Small intestine (tissue), 7 donors: ENCODE measurements at regions not wholly inside any gene's neighbourhood (a gene's known extent, or its start where the extent isn't known, plus 50 kb on each side); places are given as distances from the start of the nearest gene placed in this dataset.

Source experiments
- DNase-seq, 2 donors: peaks; one replicate each; pipeline versions ENCODE4 v3.0.0 to v3.0.0-alpha.2; 2013
- FAIRE-seq: peaks from 2 replicates; lab custom pipeline; 2012; peaks lifted over from hg19 to GRCh38; lab: Jason Lieb, UNC
- H3K27ac ChIP-seq, 3 donors: one replicate each; pipeline ENCODE4 v1.5.1; 2013; ENCODE audit warnings: low read length in 2 of 3, mild to moderate bottlenecking in 2 of 3, control low read depth in 1 of 3, inconsistent platforms in 1 of 3, low read depth in 1 of 3, moderate library complexity in 1 of 3
- H3K27me3 ChIP-seq, 3 donors: one replicate each; pipeline ENCODE4 v1.6.1; 2013; ENCODE audit warnings: low read length in 3 of 3, inconsistent platforms in 1 of 3; ENCODE audit not compliant: control insufficient read depth in 3 of 3, insufficient read depth in 3 of 3
- H3K36me3 ChIP-seq, 3 donors: one replicate each; pipeline ENCODE4 v1.6.1; 2013; ENCODE audit warnings: low read length in 3 of 3, inconsistent platforms in 1 of 3, low read depth in 1 of 3, mild to moderate bottlenecking in 1 of 3, moderate library complexity in 1 of 3; ENCODE audit not compliant: control insufficient read depth in 3 of 3, insufficient read depth in 2 of 3
- H3K4me1 ChIP-seq, 3 donors: one replicate each; pipeline ENCODE4 v1.6.1; 2013; ENCODE audit warnings: low read length in 2 of 3, inconsistent platforms in 1 of 3, low read depth in 1 of 3, mild to moderate bottlenecking in 1 of 3, moderate library complexity in 1 of 3; ENCODE audit not compliant: control insufficient read depth in 3 of 3, insufficient read depth in 2 of 3
- H3K4me3 ChIP-seq, 3 donors: one replicate each; pipeline ENCODE4 v1.5.1; 2013; ENCODE audit warnings: low read length in 3 of 3, control low read depth in 1 of 3, inconsistent platforms in 1 of 3, low read depth in 1 of 3, mild to moderate bottlenecking in 1 of 3, moderate library complexity in 1 of 3
- H3K9me3 ChIP-seq, 2 donors: one replicate each; pipeline ENCODE4 v1.6.1; 2013; ENCODE audit warnings: low read depth in 1 of 2, low read length in 1 of 2; ENCODE audit not compliant: control insufficient read depth in 2 of 2, insufficient read depth in 1 of 2
- WGBS, 3 donors: extraction: QIAGEN DNeasy Blood & Tissue Kit; methylation state at CpG; one replicate each; pipeline ENCODE4 v1.1.7; 2013; 5-methylcytosine and 5-hydroxymethylcytosine counted together
- donor health status: healthy with polysubstance abuse.
- donor health status: control.
- donor health status: control.
- donor health status: Bipolar disorder and iron deficiency.
- donor health status: healthy.

- DNase-seq (no peak), FAIRE-seq (no peak)
- H3K27ac ChIP-seq: no peak overlapping the region
- H3K9me3 ChIP-seq: no peaks in the 10 kb centered on the region
- no peaks in the 10 kb centered on the region for H3K36me3 ChIP-seq
- H3K27me3 ChIP-seq: no peaks in the 10 kb centered on the region
- no peaks in the 10 kb centered on the region for H3K4me1 ChIP-seq
- 80 to 90% (median 90%) methylated on average over 1 of the region's 1 CpG for WGBS, 3 donors
- no peak overlapping the region for H3K4me3 ChIP-seq
These were observed 238.3 kb downstream of the COG6 start for GRCh38 chr13:39893808-39894207.

DNA sequence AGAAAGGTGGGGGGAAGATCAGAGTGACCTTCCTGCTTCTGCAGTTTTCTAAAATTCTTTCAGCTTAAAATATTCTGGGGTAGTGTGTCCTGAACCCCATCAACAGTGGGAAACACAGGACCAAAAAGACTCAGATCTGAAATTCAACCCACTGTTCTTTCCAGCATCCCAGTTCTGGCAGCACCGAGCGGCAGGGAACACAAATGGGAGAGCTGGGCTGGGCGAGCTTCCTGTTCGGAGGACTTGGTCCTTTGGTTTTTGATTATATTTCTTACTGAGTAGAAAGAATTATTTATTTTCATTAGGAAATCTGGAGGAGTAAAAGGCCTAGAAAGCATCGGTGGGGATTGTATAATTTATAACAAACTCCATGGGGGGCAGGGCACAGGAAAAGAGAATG, 239.1 kb downstream of the COG6 start:
- no peak for DNase-seq
- no peaks in the 10 kb centered on the region for H3K27me3 ChIP-seq
- WGBS, 3 donors: 75 to 86% (median 85%) methylated on average over 5 of the region's 5 CpGs
- H3K9me3 ChIP-seq: no peaks in the 10 kb centered on the region
- no peaks in the 10 kb centered on the region for H3K4me1 ChIP-seq
- H3K27ac ChIP-seq: no peak overlapping the region
- no peak for FAIRE-seq
- no peaks in the 10 kb centered on the region for H3K36me3 ChIP-seq
- no peak overlapping the region for H3K4me3 ChIP-seq

GRCh38 chr13:39895254-39895653, 239.8 kb downstream of the COG6 start:
- FAIRE-seq: no peak
- DNase-seq: no peak
- H3K9me3 ChIP-seq: no peaks in the 10 kb centered on the region
- no peaks in the 10 kb centered on the region for H3K4me1 ChIP-seq
- no peaks in the 10 kb centered on the region for H3K36me3 ChIP-seq
- H3K4me3 ChIP-seq: no peak overlapping the region
- no peak overlapping the region for H3K27ac ChIP-seq
- H3K27me3 ChIP-seq: no peaks in the 10 kb centered on the region
- WGBS, 3 donors: 35 to 78% (median 66%) methylated on average over 3 of the region's 3 CpGs

GRCh38 chr13:39897636-39898035, 242.2 kb downstream of the COG6 start:
- no peaks in the 10 kb centered on the region for H3K4me1 ChIP-seq
- 76 to 84% (median 79%) methylated on average over 5 of the region's 5 CpGs for WGBS, 3 donors
- no peaks in the 10 kb centered on the region for H3K9me3 ChIP-seq
- FAIRE-seq (no peak), DNase-seq (no peak)
- no peaks in the 10 kb centered on the region for H3K36me3 ChIP-seq
- H3K27me3 ChIP-seq: no peaks in the 10 kb centered on the region
- no peak overlapping the region for H3K27ac ChIP-seq
- H3K4me3 ChIP-seq: no peak overlapping the region

GRCh38 chr13:39900106-39900750, 244.8 kb downstream of the COG6 start:
- Histone ChIP-seq H3K4me3 (no peak overlapping the region), H3K27ac (no peak overlapping the region), H3K9me3 (no peaks in the 10 kb centered on the region), H3K36me3 (no peaks in the 10 kb centered on the region), H3K27me3 (no peaks in the 10 kb centered on the region), H3K4me1 (no peaks in the 10 kb centered on the region)
- WGBS, 3 donors: 56 to 67% (median 62%) methylated on average over 4 of the region's 4 CpGs
- DNase-seq (no peak), FAIRE-seq (no peak)

DNA sequence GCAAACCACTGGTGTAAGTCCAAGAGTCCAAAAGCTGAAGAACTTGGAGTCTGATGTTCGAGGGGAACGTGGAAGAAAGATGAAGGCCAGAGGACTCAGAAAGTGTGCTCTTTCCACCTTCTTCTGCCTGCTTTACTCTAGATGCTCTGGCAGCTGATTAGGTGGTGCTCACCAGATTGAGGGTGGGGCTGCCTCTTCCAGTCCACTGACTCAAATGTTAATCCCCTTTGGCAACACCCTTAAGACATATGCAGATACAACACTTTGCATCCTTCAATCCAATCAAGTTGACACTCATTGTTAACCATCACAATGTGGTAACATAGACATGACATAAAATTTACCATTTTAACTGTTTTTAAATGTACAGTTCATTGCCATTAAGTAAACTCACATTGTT, 249.5 kb downstream of the COG6 start:
- H3K27ac ChIP-seq: no peak overlapping the region
- WGBS, 3 donors: 83 to 91% (median 85%) methylated on average over 2 of the region's 2 CpGs
- H3K36me3 ChIP-seq: no peaks in the 10 kb centered on the region
- H3K9me3 ChIP-seq: no peaks in the 10 kb centered on the region
- H3K4me3 ChIP-seq: no peak overlapping the region
- DNase-seq (no peak), FAIRE-seq (no peak)
- H3K4me1 ChIP-seq: no peaks in the 10 kb centered on the region
- H3K27me3 ChIP-seq: no peaks in the 10 kb centered on the region

DNA sequence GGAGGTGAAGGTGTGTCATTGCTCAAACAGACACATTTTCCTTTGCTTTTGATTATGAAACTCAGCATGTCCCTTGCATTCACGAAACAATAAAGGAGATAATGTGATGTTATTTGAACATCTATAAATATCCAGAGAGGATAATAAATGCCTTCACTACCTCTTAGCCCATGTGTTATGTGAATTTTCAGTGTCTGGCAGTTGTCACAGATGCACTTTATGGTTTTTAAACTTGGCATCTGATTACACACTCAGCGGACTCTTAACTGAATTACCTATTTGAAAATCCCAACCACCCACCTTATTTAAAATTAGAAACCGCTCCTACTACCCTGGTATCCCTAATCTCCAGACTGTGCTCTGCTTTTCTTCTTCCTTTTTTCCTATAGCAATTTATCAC, 254.2 kb downstream of the COG6 start:
- H3K27ac ChIP-seq: no peak overlapping the region
- H3K9me3 ChIP-seq: no peaks in the 10 kb centered on the region
- DNase-seq: no peak
- WGBS, 3 donors: 71 to 78% (median 77%) methylated on average over 3 of the region's 3 CpGs
- H3K4me3 ChIP-seq: no peak overlapping the region
- no peak for FAIRE-seq
- no peaks in the 10 kb centered on the region for H3K4me1 ChIP-seq
- no peaks in the 10 kb centered on the region for H3K27me3 ChIP-seq
- no peaks in the 10 kb centered on the region for H3K36me3 ChIP-seq

DNA sequence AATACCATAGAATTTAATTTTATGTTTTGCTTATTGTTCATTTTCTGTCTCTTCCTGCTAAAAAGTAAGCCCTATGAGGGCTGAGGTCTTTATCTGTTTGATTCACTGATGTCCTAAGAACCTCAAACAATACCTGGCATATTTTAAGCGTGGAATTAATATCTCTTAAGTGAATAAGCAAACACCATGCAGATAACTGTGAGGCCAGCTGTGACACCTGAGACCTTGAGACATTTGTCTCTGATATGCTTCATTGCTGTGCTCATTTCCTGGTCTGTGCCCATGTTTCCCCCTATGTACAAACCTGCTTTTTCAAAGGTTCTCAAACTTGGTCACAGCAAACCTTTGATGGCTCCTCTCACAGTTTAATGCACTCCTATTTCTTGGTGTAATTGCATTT, 254.6 kb downstream of the COG6 start:
- Histone ChIP-seq H3K4me1 (no peaks in the 10 kb centered on the region), H3K27ac (no peak overlapping the region), H3K27me3 (no peaks in the 10 kb centered on the region), H3K36me3 (no peaks in the 10 kb centered on the region), H3K4me3 (no peak overlapping the region), H3K9me3 (no peaks in the 10 kb centered on the region)
- 15 to 42% (median 42%) methylated on average over 1 of the region's 1 CpG for WGBS, 3 donors
- DNase-seq: no peak
- FAIRE-seq: no peak

- H3K9me3 ChIP-seq: no peaks in the 10 kb centered on the region
- no peaks in the 10 kb centered on the region for H3K36me3 ChIP-seq
- no peak for DNase-seq
- no peak overlapping the region for H3K4me3 ChIP-seq
- no peak overlapping the region for H3K27ac ChIP-seq
- FAIRE-seq: no peak
- H3K4me1 ChIP-seq: no peaks in the 10 kb centered on the region
- H3K27me3 ChIP-seq: no peaks in the 10 kb centered on the region
These were observed 255.4 kb downstream of the COG6 start for GRCh38 chr13:39910833-39911232.
